ENCODE measurements at regions not wholly inside any gene's neighbourhood (a gene's known extent, or its start where the extent isn't known, plus 50 kb on each side); places are given as distances from the start of the nearest gene placed in this dataset.
"Not testable (repeated sequence)": the region's sequence is repeated elsewhere in the genome, so short reads cannot be mapped to it uniquely, and the experiment has no call there.

- no peak for DNase-seq
- in situ Hi-C loops (cut with MboI; ENCODE audit: low pct_unique_long_range_greater_than_20kb, low sequenced_read_pairs), result no loop called here
Measured at GRCh38 chr6:77332915-77333623, 130.2 kb downstream of the HTR1B start.

GRCh38 chr6:77326711-77327110 lies 136.6 kb downstream of the HTR1B start:
- in situ Hi-C loops (cut with MboI; ENCODE audit: low pct_unique_long_range_greater_than_20kb, low sequenced_read_pairs), result no loop called here
- DNase-seq, result no peak

GRCh38 chr6:77326029-77326428 lies 137.3 kb downstream of the HTR1B start:
- no peak for DNase-seq
- in situ Hi-C loops (cut with MboI; ENCODE audit: low pct_unique_long_range_greater_than_20kb, low sequenced_read_pairs), result no loop called here

- in situ Hi-C loops (cut with MboI; ENCODE audit: low pct_unique_long_range_greater_than_20kb, low sequenced_read_pairs), result no loop called here
- no peak for DNase-seq
Measured at GRCh38 chr6:77324866-77325265, 138.4 kb downstream of the HTR1B start.

- in situ Hi-C loops (cut with MboI; ENCODE audit: low pct_unique_long_range_greater_than_20kb, low sequenced_read_pairs), result no loop called here
Measured at GRCh38 chr6:77322604-77323003, 140.7 kb downstream of the HTR1B start.

DNA sequence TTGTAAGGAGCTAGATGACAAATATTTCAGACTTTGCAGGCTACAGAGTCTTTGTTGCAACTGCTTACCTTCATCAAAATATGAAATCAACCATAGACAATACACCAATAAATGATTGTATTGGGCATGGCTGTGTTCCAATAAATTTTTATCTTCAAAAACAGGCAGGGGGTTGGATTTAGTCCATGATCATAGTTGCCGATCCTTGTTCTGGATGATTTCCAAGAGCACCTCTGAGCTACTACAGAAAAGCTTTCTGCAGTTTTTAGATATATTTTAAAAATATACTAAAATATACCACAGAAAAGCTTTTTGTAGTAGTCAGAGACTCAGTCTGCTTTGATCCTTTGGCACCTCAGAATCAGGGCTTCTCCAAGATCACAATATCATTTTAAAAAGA lies 145.0 kb downstream of the HTR1B start:
- in situ Hi-C loops (cut with MboI; ENCODE audit: low pct_unique_long_range_greater_than_20kb, low sequenced_read_pairs), result no loop called here
- no peak for DNase-seq

More at GRCh38 chr6:77322604-77323003, 140.7 kb downstream of the HTR1B start:
- DNase-seq, result no peak

GRCh38 chr6:77313595-77313994 lies 149.7 kb downstream of the HTR1B start:
- in situ Hi-C loops (cut with MboI; ENCODE audit: low pct_unique_long_range_greater_than_20kb, low sequenced_read_pairs), result no loop called here
- DNase-seq, result no peak

- in situ Hi-C loops (cut with MboI; ENCODE audit: low pct_unique_long_range_greater_than_20kb, low sequenced_read_pairs), result no loop called here
- no peak for DNase-seq
Measured at GRCh38 chr6:77299931-77300330, 163.4 kb downstream of the HTR1B start.

DNA sequence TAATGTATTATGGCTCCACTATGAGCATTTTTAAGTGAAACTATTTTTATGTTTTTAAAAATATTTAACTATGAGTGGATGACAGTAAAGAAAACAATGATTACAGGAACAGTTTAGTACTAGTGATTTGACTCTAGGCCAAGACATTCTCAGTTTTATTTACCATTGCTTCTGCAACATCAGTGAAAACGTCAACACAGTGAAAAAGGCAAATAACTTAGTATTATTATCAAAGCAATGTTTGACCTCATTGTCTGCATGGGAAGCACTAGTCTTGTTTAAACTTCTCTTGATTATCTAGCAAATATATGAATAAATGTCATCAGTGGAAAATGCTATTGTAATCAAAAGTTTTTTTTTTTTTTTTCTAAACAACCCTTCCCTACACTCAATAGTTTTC lies 165.0 kb downstream of the HTR1B start:
- DNase-seq, result no peak
- in situ Hi-C loops (cut with MboI; ENCODE audit: low pct_unique_long_range_greater_than_20kb, low sequenced_read_pairs), result no loop called here

DNA sequence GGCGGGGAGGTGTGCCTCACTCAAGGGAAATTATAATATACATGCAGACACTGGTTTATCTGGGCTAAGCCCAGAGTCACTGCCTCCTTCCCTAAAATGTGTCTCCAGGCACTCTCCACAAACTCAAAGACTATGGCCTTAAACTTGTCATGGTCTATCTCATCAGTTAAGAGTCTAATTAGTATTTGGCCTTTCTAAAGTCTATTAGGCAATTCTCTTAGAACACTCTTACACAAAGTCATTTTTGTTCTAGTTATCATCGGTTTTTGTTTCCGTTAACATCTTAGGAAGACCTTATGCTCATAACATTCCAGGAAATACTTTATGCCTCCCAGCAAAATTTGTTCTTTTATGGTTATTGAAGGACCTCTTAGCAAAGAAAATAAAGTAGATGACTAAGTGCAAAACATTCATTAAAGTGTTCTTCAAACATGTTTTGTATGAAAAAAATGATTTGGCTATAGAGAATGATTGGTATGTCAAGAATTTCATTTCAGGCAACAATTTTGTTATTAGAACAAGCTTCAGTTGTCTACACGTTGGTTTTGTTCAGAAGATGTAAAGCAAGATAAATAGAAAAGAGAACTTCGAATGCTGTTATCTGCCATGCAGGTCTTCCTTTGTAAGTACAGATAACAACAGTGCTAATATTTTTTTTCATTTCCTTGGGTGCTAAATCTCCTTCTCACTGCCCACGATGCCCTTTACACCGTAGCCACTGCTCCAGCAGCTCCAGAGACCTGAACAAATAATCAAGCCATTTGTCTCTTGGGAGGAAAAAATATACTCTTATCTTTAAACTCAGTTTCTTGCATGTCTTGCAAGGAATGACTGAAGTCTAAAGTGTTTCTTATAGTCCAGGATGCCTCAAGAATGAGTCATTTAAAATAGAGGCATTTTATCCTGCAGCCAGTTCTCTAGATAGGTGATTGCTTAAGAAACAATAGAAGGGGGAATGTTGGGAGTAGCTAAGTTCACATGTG lies 170.4 kb downstream of the HTR1B start:
- peak; percentile 19 for DNase-seq
- in situ Hi-C loops (cut with MboI; ENCODE audit: low pct_unique_long_range_greater_than_20kb, low sequenced_read_pairs), result no loop called here

DNA sequence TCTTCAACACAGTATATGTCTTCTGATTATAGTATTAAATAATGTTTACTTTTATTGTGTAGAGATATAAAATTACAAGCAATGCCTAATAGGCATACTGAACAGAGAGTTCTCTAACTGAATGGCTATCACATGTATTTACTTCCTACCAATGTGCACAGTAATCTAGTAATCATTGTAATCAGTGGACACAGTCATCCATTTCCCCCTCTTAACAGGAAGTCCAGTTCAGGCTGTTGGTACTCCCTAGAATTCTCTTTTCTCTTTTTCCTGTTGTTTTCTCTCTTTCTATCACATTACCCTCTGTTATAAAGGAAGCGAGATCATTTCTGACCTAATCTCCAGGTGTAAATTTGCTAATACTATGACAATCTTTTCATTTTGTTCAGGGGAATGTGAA lies 172.5 kb downstream of the HTR1B start:
- DNase-seq, result no peak
- in situ Hi-C loops (cut with MboI; ENCODE audit: low pct_unique_long_range_greater_than_20kb, low sequenced_read_pairs), result no loop called here

DNA sequence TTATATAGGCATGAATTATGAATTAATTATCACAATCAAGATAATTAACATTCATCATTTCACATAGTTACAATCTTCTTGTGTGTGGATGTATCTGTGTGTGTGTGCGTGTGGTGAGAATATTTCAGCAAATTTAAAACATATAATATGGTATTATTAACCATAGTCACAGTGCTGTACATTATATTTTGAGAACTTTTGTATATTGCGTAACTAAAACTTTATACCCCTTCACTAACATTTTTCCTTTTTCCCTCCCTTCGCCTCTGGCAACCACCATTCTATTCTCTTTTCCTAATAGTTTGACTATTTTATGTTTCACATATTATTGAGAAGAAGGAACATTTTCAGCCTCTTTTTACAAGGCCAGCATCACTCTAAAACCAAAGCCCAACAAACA lies 176.8 kb downstream of the HTR1B start:
- in situ Hi-C loops (cut with MboI; ENCODE audit: low pct_unique_long_range_greater_than_20kb, low sequenced_read_pairs), result no loop called here
- DNase-seq, result no peak

- in situ Hi-C loops (cut with MboI; ENCODE audit: low pct_unique_long_range_greater_than_20kb, low sequenced_read_pairs), result no loop called here
- no peak for DNase-seq
Measured at GRCh38 chr6:77273929-77274328, 189.4 kb downstream of the HTR1B start.

DNA sequence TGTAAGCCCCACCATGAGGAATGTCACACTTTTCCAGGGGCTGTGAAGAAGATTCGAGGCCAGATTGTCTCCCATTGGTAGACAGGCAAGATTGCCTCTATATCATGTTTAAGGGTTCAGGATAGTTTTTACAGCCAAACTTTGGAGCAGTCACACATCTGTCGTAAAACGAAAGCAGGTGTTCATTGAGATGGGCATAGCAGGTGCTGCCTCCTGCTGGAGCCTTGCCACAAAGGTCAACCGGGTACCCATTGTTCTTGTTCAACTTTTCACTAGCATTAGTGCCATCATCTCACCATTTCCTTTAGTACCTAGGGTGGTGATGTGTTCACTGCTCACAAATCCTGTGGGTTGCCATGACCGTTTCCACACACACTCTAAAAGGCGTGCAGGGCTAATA lies 198.3 kb downstream of the HTR1B start:
- DNase-seq, result no peak
- in situ Hi-C loops (cut with MboI; ENCODE audit: low pct_unique_long_range_greater_than_20kb, low sequenced_read_pairs), result no loop called here

- in situ Hi-C loops (cut with MboI; ENCODE audit: low pct_unique_long_range_greater_than_20kb, low sequenced_read_pairs), result no loop called here
Measured at GRCh38 chr6:77263003-77263402, 200.3 kb downstream of the HTR1B start.

DNA sequence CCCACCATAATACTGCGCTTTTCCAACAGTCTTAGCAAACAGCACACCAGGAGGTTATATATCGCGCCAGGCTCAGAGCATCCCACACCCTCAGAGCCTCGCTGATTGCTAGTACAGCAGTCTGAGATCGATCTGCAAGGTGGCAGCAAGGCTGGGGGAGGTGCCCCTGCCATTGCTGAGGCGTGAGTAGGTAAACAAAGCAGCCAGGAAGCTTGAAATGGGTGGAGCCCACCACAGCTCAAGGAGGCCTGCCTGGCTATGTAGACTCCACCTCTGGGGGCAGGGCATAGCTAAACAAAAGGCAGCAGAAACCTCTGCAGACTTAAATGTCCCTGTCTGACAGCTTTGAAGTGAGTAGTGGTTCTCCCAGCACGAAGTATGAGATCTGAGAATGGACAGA lies 211.5 kb downstream of the HTR1B start:
- in situ Hi-C loops (cut with MboI; ENCODE audit: low pct_unique_long_range_greater_than_20kb, low sequenced_read_pairs), result not testable (repeated sequence)

More at GRCh38 chr6:77263003-77263402, 200.3 kb downstream of the HTR1B start:
- no peak for DNase-seq

DNA sequence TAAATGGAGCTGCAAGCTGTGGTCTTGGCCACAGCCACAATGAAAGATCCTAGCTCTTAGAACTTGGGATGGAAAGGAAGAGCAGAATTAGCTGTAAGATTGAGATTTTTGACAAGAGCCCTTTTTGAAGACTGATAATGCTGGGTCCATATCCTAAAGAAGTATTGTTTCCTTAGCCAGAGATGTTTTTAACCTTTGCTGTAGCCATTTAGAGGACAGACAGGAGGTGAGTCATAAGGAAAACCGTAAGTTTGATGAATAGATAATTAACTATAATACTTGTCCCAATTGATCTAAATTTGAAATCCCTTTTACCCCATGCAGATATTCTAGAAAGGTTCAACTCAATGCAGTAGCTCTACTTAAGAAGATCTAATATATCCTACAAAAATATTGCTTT lies 213.7 kb downstream of the HTR1B start:
- no peak for DNase-seq
- in situ Hi-C loops (cut with MboI; ENCODE audit: low pct_unique_long_range_greater_than_20kb, low sequenced_read_pairs), result no loop called here

More for the DNA sequence above, 211.5 kb downstream of the HTR1B start:
- DNase-seq, result not testable (repeated sequence)

GRCh38 chr6:77245026-77245425 lies 218.3 kb downstream of the HTR1B start:
- DNase-seq, result no peak
- in situ Hi-C loops (cut with MboI; ENCODE audit: low pct_unique_long_range_greater_than_20kb, low sequenced_read_pairs), result no loop called here

DNA sequence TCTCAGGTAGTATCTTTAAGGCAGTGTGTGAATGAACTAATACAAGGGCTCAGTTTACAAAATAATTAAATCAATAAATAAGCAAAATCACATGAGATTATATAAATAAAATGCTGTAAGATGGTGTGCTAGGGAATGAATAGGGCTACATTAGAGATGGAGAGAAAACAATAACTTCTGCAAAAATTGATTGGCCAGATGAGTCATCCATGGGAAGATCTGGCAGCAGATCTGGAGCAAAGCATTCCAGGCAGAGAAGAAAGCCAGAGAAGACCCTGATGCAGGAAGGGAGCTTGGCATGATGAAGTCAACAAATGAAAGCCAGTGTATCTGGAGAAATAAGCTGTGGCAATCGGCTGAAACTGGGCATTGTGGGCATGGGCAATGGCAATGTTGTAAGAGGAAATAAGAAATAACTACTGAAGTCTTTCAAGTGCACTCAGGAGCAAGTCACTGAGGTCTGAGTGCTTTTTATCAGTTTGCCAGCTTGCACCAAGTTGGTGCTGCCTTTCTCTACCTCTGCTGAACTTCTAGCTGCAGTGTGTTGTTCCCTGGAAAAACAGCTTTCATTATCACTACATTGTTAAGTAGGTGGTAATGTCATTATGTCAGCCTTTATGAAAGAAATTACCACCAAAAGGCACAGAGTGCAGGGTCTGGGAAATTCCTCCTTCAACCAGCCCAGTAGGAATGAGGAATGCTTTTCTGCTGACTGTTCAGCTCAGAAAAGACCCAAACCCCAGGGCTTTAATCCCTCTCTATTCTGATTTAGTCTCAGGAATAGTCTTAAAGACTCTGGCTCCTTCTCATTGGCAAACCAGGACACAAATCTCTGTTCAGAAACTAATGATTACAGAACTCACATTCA lies 231.6 kb downstream of the HTR1B start:
- no peak for DNase-seq

More for the DNA sequence above, 231.6 kb downstream of the HTR1B start:
- in situ Hi-C loops (cut with MboI; ENCODE audit: low pct_unique_long_range_greater_than_20kb, low sequenced_read_pairs), result no loop called here
